ENCODE measurements at regions not wholly inside any gene's neighbourhood (a gene's known extent, or its start where the extent isn't known, plus 50 kb on each side); places are given as distances from the start of the nearest gene placed in this dataset.
"Not testable (repeated sequence)": the region's sequence is repeated elsewhere in the genome, so short reads cannot be mapped to it uniquely, and the experiment has no call there.

DNA sequence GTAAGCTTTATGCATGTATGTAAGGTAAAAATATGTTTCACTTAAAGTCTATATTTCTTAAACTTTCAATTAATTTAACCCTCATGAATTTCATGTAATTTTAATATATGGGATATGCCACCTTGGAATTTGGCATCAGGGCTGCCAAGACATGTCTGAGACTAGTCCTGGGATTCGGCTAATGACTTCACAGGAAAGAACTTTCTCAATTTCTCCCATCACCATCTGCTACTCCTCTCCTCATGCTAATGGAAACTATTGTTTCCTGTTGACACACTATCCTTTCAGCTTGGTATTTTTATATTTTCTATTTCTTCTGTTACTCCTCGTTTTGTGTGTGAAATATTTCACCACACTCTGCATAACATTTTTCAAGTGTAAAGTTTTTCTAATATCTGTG, 205.9 kb downstream of the ARL4A start:
- DNase-seq, result no peak

DNA sequence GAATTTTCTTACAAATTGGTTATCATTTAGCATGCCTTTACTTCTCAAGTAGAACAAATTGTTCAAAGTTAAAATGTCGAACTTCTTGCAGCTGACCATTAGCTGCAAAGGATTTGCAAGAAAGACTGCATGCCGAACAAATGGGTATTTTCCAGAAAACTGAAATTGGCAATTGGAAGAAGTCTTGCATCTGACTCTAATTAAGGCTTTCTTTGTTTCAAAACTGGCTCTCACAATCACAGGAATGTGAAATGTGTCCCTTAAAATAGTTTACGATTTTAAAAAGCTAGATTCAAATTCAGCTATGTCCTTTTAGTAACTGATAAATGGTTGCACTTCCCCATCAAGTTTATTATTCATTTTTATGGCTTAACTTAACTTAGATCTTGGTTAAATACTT, 207.9 kb downstream of the ARL4A start:
- DNase-seq, result no peak

DNA sequence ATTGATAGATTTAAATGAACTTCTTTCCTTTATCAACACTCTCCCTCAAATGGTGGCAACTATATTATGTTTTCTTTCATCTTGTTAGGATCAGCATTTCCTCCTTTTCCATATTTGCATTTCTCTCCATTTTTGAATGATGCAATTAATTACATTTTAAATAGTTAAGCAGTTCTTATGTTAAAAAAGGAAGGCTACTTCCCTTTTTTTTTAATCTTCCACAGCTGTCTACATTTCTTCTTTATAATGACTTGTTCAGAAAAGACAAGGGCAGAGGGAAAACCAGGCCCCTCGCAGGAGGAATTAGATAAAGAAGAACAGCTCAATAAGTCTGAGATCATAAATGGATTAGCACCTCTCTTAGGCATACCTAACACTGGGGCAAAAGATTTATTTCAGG, 208.9 kb downstream of the ARL4A start:
- DNase-seq, result no peak

DNA sequence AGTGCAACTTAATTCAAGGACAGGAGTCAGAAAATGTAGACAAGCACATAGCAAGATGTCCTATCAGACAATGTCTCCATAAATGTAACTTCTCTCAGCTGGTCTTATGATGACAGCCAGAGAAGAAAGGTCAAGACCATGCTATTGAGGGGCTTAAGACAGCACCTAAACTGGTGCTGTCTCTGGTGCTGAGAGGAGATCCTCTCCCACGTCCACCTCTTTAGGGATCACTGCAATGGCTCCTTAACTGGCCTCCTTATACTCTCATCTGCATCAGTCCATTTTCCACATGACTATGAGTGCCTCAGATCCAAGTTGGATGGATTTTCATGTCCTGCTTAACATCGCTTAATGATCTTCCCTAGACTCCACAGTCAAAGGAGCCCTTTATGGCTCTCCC, 210.6 kb downstream of the ARL4A start:
- DNase-seq, result no peak

DNA sequence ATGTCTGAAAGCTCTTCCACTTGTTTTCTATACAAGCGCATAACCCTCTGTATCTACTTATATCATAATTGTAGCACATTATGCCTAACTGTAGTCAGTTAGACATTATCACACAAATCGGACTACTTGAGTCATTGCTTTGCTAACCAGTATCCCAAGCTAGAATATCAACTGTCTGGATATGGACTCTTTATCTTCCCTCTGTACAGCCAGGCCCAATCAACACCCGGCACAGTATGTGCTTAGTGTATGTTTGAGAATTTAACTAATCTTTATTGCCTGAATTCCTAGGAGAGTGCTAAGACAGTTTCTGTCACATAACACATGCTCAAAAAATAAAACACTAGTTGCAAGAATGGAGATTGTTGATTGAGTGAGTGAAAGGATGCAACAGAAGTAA, 211.2 kb downstream of the ARL4A start:
- no peak for DNase-seq

DNA sequence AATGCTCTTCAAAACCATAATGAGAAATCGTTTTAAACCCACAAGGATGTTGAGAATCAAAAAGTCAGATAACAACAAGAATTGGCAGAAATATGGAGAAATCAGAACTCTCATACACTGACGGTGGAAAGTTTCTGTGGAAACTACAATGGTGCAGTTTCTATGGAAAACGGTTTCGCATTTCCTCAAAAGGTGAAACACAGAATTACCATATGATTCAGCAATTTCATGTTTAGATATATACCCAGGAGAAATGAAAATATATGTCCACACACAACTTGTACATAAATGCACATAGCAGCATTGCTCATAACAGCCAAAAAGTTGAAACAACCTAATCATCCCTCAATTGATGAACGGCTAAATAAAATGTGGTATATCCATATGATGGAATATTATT, 218.2 kb downstream of the ARL4A start:
- DNase-seq, result no peak

DNA sequence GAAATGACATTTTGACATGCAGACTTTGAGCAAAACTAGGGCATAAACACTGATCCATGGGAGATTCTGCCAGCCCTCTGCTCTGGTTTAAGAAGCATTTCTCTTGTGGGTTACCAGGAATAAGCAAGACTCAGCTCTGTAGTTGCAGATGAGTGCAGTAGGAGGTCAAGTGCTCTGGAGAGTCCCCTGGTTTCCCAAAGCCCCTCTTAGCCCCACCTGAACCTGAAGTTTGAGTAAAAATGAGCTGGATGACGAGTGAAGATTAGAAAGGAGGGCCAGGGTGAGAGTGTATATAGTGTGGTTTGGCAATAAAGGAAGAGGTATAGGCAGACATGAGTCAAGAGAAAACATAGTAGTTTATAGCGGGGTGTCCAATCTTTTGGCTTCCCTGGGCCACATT, 220.3 kb downstream of the ARL4A start:
- DNase-seq, result no peak

DNA sequence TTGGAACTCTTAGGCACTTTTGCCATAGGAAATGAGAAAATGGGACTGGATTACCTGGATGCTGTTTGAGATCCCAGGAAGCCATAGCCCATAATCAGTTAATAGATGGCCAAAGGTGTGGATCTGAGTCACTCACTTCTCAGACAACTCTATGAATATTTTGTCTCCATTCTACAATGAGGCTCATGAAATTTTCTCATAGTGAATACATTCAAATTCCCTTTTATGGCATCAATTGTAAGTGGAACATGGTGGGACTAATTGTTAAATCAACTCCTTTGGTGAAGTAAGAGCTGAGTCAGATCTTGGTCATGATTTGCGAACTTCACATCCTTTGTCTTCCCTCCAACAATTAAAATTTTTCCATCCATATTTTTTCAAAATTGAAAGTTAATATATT, 222.1 kb downstream of the ARL4A start:
- DNase-seq, result no peak

DNA sequence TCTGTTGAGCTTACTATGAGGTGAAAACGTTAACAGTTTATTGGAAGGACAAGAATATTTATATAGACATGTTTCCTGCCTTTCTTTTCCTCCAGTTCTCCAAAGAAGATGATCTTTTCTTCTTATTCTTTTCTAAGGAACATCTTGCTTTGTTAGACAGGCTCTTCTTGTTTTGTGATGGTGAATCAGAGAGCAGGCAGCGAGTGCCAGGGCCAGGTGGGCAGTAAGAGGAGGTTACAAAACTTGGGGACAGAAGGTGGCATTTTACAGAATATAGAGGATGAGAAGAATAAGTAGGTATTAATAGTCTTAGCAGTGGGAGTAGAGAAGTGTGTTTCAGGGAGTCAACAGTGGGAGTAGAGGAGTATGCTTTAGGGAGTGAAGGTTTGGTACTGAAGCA, 223.6 kb downstream of the ARL4A start:
- DNase-seq, result no peak

DNA sequence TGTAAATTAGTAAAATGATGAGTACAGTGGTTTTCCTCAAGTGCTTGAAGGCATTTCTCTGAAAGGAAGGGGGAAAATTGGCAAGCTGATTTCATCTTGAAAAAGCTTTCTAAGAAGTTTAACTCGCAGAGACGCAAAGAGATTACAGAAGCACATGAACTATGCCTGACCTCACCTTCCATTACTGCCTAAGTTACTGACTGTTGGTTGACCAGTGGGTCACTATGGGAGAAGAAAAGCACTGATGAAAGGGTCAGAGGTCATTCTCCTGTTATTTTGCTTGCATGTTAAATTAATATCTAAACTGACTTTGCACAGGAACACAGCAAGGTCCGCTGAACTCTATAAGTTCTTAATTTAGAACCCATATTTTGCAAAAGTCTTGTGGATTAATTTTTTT, 225.6 kb downstream of the ARL4A start:
- DNase-seq, result no peak

DNA sequence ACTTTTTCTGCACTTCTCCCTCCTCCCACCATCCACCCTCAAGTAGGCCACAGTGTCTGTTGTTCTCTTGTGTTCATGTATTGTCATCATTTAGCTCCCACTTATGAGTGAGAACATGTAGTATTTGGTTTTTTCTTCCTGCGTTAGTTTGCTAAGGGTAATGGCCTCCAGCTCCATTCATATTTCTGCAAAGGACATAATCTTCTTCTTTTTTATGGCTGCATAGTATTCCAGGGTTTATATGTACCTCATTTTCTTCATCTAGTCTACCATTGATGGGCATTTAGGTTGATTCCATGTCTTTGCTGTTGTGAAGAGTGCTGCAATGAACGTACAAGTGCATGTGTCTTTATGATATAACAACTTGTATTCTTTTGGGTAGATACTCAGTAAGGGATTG, 230.4 kb downstream of the ARL4A start:
- no peak for DNase-seq

DNA sequence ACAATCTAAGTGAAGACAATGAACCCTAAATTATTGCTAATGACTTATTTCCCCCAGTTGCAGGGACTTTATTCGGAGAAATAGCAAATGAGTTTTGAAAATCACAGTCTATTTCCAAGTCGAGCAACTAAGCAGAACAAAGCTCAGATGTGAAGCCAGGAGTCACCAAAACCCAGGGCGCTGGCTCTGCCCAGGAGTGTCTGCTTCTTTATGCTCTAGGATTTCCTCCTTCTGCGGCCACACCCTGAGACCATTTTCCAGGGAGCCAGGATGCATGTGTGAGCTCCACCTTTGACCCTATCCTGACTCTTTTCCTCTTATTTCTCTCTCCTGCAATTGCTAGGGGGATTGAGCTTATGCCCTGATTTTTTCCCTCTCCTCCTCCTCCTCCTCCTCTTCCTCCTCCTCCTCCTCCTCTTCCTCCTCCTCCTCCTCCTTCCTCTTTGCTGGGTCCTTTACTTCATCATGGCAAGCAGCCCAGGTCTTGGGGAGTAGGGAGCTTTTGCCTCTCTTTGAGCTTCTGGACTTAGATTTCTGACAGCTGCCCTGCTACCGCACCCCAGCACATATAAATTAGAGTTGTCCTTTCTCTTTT, 234.4 kb downstream of the ARL4A start:
- DNase-seq, result no peak

DNA sequence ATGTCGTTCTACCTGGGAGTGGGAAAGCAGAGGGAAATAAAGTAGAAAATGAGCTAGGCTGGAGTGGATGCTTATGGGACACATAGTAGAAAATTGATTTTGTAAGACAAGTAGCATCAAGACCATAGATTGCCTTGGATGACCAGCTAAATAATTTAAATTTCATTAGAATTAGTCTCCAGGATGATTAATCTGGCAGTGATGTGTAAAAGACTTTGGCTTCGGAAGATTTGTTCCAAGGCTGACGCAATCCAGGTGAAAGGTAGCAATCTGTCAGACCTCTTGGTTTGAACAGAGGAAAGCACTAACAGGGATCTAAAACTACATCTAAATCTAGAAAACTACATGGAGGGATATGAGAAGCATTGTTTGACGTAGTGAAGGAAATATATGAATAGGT, 236.5 kb downstream of the ARL4A start:
- DNase-seq, result no peak

DNA sequence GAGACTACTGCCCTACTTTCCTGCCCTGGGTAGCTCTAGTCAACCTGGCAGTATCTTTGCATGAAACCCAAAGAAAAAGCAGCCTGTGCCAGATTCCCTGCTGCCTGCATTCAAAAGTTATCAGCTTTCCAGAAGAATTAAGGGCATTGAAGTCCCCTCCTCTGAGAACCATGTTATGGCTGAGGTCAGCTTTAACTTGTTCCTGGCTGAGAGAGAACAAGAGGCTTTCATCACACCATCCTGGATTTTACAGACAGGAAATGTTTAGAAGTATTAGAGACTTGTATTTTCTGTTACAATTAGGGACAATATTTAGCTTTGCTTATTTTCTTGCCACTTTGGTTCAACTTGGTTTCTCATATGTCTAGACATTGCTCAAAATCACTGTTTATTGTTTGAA, 238.8 kb downstream of the ARL4A start:
- DNase-seq, result no peak

DNA sequence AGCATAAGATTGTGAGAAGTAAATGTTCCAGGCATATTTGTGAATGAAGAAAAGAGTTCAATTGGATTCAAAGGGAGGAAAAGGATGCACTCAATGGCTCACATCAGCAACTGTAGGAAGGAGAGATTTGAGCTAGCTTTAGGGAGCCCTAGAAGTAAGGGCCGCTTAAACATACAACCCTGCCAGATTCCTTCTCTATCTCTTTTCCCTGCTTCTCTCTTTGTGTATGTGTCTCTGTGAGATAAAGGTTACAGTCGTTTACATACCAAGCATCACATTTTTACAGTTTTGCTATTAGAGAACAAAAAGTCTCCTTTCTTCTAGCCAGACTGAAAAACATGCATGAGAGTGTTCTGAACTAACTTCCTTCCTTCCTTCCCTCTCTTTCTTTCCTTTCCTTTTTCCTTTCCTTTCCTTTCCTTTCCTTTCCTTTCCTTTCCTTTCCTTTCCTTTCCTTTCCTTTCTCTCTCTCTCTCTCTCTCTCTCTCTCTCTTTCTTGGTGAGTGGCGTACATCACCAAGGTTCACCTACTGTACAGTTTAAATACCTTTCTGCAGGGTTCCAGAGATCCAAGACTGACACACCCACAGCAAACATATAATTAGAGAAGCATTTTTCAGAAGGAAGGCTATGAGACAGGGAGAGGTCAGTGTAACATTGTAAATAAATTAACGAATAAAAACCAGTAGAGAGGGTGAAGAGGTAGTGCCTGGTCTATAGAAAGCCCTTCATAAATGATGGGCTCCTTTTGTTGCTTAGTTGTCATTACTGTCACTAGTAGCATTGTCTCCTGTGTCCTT, 240.4 kb downstream of the ARL4A start:
- DNase-seq, result no peak

DNA sequence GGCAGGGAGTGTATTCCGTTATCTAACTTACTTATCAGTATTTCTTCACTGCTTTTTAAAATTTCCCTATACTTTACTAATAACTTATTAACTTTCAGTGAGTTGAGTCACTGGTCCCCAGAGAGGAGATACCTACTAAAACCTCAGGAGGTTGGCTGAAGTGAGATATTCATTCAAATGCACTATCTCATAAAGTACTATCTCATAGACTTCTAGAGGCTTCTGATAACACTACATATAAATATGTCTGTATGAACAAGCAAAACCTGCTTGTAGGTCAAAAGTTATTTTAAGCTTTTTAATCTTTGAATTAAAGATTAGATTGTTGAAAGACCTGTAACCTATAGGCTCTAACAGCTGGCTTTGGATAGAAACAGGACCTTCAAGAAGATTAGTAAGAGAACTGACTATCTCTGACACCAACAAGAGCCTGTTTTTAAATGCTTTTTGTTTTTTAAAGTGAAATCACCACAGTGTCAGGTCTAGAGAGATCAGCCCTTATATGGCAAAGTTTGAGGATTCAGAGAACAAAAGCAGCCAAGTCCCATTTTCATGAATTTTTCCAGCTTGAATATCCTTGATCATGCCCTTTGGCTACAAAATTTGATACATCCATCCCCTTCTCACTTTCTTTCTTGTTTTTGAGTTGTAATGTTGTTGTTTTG, 242.2 kb downstream of the ARL4A start:
- no peak for DNase-seq

DNA sequence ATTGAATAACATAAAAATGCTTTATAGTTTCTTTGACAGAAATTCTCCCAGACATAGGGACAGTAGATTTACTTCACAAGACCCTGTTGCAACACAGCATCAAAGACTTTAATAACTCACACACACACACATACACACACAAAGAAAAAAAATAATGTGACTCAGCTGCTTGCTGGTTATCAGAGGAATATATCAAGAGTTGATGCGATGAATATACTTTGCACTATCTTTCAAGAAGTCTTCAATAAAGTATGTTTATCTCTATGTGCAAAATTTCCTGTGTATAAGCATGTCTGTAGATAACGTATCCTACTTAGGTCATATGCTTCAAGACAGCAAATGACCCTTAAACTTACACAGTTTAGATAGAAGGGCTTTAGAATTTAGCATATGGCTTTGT, 243.1 kb downstream of the ARL4A start:
- no peak for DNase-seq

DNA sequence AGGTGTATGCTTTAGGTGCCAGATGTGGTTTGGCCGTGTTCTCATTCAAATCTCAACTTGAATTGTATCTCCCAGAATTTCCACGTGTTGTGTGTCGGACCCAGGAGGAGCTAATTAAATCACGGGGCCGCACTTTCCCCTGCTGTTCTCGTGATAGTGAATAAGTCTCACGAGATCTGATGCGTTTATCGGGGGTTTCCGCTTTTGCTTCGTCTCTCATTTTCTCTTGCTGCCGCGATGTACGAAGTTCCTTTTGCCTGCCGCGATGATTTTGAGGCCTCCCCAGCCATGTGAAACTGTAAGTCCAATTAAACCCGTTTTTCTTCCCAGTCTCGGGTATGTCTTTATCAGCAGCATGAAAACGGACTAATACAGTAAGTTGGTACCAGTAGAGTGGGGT, 244.0 kb downstream of the ARL4A start:
- not testable (repeated sequence) for DNase-seq

DNA sequence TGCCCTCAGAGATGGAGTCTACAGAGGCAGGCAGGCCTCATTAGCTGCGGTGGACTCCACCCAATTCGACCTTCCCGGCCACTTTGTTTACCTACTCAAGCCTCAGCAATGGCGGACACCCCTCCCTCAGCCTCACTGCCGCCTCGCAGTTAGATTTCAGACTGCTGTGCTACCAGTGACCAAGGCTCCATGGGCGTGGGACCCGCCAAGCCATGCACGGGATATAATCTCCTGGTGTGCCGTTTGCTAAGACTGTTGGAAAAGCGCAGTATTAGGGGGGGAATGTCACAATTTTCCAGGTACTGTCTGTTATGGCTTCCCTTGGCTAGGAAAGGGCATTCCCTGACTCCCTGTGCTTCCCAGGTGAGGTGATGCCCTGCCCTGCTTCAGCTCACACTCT, 252.3 kb downstream of the ARL4A start:
- no peak for DNase-seq

DNA sequence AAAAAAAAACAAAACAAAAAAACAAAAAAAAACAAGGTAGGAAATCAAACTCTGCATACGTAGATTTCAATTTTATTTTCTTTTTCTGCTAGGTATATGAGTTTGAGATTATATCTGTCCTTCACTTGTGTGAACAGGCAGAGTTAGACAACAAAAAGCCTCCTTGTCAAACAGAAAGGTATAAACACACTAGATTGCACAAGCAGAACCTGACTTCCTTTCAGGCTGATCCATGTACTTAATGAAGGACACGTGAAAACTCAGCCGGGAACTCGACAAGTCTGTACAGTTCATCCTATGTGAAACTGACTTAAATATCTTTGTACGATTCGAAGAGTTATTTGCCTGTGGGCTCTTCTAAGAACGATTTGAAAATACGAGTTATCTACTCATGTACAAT, 254.1 kb downstream of the ARL4A start:
- DNase-seq, result no peak

DNA sequence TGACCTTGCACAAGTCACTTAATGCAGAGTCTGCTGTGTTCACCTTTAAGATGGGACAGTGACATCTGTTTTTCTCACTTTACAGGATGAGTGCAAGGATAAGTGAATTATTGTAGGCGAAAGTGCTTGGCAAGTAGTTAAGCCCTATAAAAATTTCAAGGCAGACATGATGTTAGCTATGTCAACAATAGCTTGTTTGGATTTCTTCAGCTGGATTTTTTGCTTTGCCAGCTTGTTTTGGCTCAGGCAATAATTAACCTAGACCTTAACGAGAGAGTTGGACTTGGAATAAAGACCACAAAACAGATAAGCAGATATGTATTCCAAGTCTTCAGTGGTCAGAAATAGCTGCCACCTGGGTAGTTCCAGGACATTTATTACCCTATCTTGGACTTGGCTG, 255.2 kb downstream of the ARL4A start:
- no peak for DNase-seq

DNA sequence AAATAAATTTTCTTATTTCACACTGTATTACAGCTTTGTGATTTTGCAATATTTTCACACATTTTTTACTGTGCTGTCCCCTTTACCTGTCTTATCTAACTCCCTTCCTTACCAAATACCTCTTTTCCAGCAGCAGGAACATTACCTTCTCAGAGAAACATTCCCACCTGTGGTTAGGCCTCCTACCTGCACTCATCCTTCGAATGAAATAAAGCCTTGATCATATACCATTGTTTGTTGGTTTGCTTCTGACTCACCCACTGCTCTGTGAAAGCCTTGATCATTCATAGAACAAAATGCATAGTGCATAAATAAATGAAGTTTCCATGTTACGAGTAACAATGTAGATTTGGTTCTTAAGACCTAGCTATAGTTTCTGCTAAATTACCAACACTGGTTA, 256.3 kb downstream of the ARL4A start:
- no peak for DNase-seq

DNA sequence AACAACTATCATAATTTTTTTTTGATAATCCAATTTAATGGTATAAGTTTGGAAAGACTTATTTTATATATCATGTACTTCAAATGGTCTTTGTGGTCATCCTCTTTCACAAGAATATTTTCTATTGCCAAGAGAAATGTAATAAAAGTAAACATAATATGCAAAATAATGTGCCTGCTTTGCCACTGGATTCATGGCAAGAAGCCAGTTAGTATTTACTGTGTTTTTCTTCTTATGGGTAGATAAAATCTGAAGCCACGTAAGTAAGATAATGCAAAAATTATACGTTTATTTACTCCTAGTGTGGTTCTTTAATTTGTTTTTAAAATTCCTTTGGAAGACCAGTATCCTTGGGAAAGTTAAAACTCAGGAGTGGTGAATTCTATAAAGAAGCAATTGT, 258.5 kb downstream of the ARL4A start:
- DNase-seq, result no peak

DNA sequence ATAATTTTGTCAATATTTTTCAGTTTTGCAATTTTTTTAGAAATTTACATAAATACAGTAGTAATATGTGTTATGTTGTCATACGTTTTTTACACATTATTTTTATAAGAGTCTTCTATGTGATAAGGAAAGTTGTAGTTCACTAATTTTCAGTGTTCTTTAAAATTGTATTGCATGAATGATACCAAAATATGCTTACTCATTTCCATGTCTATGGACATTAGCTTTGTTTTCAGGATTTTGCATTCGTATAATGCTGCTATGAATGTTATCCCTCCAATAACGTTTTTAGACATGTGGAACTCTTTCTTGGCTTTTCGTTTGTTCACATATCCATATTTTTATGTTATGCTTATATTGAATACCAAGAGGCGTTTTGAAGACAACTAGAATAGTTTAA, 260.0 kb downstream of the ARL4A start:
- DNase-seq, result no peak

Measured in CD4-positive, alpha-beta T cell treated with Interferon alpha-2 for 1 hour (primary cell).